SK-N-SH (cell line): ENCODE measurements at regions not wholly inside any gene's neighbourhood (a gene's known extent, or its start where the extent isn't known, plus 50 kb on each side); places are given as distances from the start of the nearest gene placed in this dataset.

Experiments used
- CTCF ChIP-seq: fragments of 200-600 bp; sonication (generic); IDR thresholded peaks from 2 replicates; pipeline ENCODE4 v1.6.1; 2017; ENCODE audit warnings: antibody characterized with exemption, mild to moderate bottlenecking, moderate library complexity
- EP300 ChIP-seq, 2 experiments: IDR thresholded peaks; 2 replicates each; pipeline versions ENCODE4 v1.4.0 to v1.6.1; 2012; ENCODE audit warnings: borderline replicate concordance in 1 of 2, low read depth in 1 of 2, low read length in 1 of 2
- RAD21 ChIP-seq: IDR thresholded peaks from 2 replicates; pipeline ENCODE4 v1.6.1; 2012; ENCODE audit warnings: mild to moderate bottlenecking, low read length
- TF ChIP-seq, protein P1 (sequence below): IDR thresholded peaks from 2 replicates; pipeline ENCODE4 v1.4.0; 2012; ENCODE audit warnings: low read depth, borderline replicate concordance

GRCh38 chr11:120039039-120039438, 98.9 kb downstream of the TRIM29 start:
- TF ChIP-seq CTCF (no peak), RAD21 (no peak), EP300 (IDR thresholded peaks at IDR 0.05; ENCODE audit: borderline replicate concordance in 1 of 2, low read depth in 1 of 2, low read length in 1 of 2) (no peak)
- TF ChIP-seq, protein P1, sequence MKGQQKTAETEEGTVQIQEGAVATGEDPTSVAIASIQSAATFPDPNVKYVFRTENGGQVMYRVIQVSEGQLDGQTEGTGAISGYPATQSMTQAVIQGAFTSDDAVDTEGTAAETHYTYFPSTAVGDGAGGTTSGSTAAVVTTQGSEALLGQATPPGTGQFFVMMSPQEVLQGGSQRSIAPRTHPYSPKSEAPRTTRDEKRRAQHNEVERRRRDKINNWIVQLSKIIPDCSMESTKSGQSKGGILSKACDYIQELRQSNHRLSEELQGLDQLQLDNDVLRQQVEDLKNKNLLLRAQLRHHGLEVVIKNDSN = no peak
